ENCODE measurements at regions not wholly inside any gene's neighbourhood (a gene's known extent, or its start where the extent isn't known, plus 50 kb on each side); places are given as distances from the start of the nearest gene placed in this dataset.

GRCh38 chr5:124332273-124332672 lies 414.2 kb downstream of the ZNF608 start:
- no peak for DNase-seq (ENCODE audit: low read depth in 1 of 2, low spot score in 1 of 2)

- DNase-seq (ENCODE audit: low read depth in 1 of 2, low spot score in 1 of 2) = no peak
These were observed 415.7 kb downstream of the ZNF608 start for GRCh38 chr5:124330595-124331220.

GRCh38 chr5:124328201-124328600 lies 418.2 kb downstream of the ZNF608 start:
- no peak for DNase-seq (ENCODE audit: low read depth in 1 of 2, low spot score in 1 of 2)

- no peak for DNase-seq (ENCODE audit: low read depth in 1 of 2, low spot score in 1 of 2)
These were observed 427.8 kb downstream of the ZNF608 start for GRCh38 chr5:124318661-124319060.

- DNase-seq (ENCODE audit: low read depth in 1 of 2, low spot score in 1 of 2) = no peak
These were observed 429.0 kb downstream of the ZNF608 start for GRCh38 chr5:124317451-124317850.

GRCh38 chr5:124315741-124316415 lies 430.6 kb downstream of the ZNF608 start:
- no peak for DNase-seq (ENCODE audit: low read depth in 1 of 2, low spot score in 1 of 2)

GRCh38 chr5:124310453-124310852 lies 436.0 kb downstream of the ZNF608 start:
- DNase-seq (ENCODE audit: low read depth in 1 of 2, low spot score in 1 of 2) = no peak

- no peak for DNase-seq (ENCODE audit: low read depth in 1 of 2, low spot score in 1 of 2)
These were observed 437.0 kb downstream of the ZNF608 start for GRCh38 chr5:124309241-124309980.

- no peak for DNase-seq (ENCODE audit: low read depth in 1 of 2, low spot score in 1 of 2)
These were observed 443.1 kb downstream of the ZNF608 start for GRCh38 chr5:124303366-124303765.

GRCh38 chr5:124302533-124302932 lies 443.9 kb downstream of the ZNF608 start:
- DNase-seq (ENCODE audit: low read depth in 1 of 2, low spot score in 1 of 2) = no peak

- DNase-seq (ENCODE audit: low read depth in 1 of 2, low spot score in 1 of 2) = no peak
These were observed 444.6 kb downstream of the ZNF608 start for GRCh38 chr5:124301850-124302249.

- DNase-seq (ENCODE audit: low read depth in 1 of 2, low spot score in 1 of 2) = no peak
These were observed 445.4 kb downstream of the ZNF608 start for GRCh38 chr5:124300815-124301621.

- DNase-seq (ENCODE audit: low read depth in 1 of 2, low spot score in 1 of 2) = no peak
These were observed 448.6 kb downstream of the ZNF608 start for GRCh38 chr5:124297826-124298225.

GRCh38 chr5:124292322-124292855 lies 454.1 kb downstream of the ZNF608 start:
- DNase-seq (ENCODE audit: low read depth in 1 of 2, low spot score in 1 of 2) = no peak

GRCh38 chr5:124289641-124290311 lies 456.7 kb downstream of the ZNF608 start:
- DNase-seq (ENCODE audit: low read depth in 1 of 2, low spot score in 1 of 2) = no peak

- DNase-seq (ENCODE audit: low read depth in 1 of 2, low spot score in 1 of 2) = no peak
These were observed 457.3 kb downstream of the ZNF608 start for GRCh38 chr5:124289130-124289529.

GRCh38 chr5:124287813-124288212 lies 458.6 kb downstream of the ZNF608 start:
- no peak for DNase-seq (ENCODE audit: low read depth in 1 of 2, low spot score in 1 of 2)

- no peak for DNase-seq (ENCODE audit: low read depth in 1 of 2, low spot score in 1 of 2)
These were observed 460.7 kb downstream of the ZNF608 start for GRCh38 chr5:124285733-124286132.

GRCh38 chr5:124285071-124285470 lies 461.4 kb downstream of the ZNF608 start:
- no peak for DNase-seq (ENCODE audit: low read depth in 1 of 2, low spot score in 1 of 2)

GRCh38 chr5:124283031-124283430 lies 463.4 kb downstream of the ZNF608 start:
- no peak for DNase-seq (ENCODE audit: low read depth in 1 of 2, low spot score in 1 of 2)

- DNase-seq (ENCODE audit: low read depth in 1 of 2, low spot score in 1 of 2) = no peak
These were observed 466.4 kb downstream of the ZNF608 start for GRCh38 chr5:124280079-124280478.
